A549 (cell line): ENCODE measurements at regions not wholly inside any gene's neighbourhood (a gene's known extent, or its start where the extent isn't known, plus 50 kb on each side); places are given as distances from the start of the nearest gene placed in this dataset.

Source experiments
- POLR2A ChIP-seq: IDR thresholded peaks from 2 replicates; pipeline ENCODE4 v1.6.1; 2012; ENCODE audit warnings: mild to moderate bottlenecking, low read length
- RFX5 ChIP-seq: fragments of 450-650 bp; IDR thresholded peaks from 2 replicates; pipeline ENCODE4 v1.7.1; 2014; ENCODE audit warnings: antibody characterized with exemption, mild to moderate bottlenecking, moderate library complexity
- TF ChIP-seq, protein P1 (sequence below): fragments of >200 bp; sonication (Bioruptor Twin); formaldehyde crosslinking; IDR thresholded peaks from 3 replicates; pipeline ENCODE4 v1.5.1; 2016
- TF ChIP-seq, protein P2 (sequence below): fragments of 200-600 bp; sonication (generic); IDR thresholded peaks from 2 replicates; pipeline ENCODE4 v1.6.1; 2016; ENCODE audit warnings: antibody characterized with exemption, mild to moderate bottlenecking, moderate library complexity
- TF ChIP-seq, protein P3 (sequence below): fragments of >200 bp; sonication (Bioruptor Twin); formaldehyde crosslinking; IDR thresholded peaks from 2 replicates; pipeline ENCODE4 v1.6.1; 2016

DNA sequence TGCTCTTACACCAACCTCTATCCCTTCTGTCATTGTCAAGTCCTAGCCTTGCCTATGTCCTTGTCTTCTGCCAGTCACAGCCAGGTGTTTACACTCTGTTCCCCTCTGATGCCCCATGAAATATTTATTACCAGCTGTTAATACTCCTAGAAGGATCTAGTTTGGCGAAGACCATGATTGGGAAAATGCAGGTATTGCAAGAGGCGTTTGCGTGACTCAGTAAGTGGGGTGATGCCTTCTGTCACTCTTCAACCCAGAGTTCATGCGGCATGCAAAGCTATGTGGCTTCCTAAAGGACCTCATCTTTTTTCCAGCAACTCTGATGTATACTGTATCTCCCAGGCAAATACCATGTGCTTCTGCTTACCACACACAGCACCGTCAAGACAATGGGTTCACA lies 81.8 kb upstream of the GJB6 start:
- TF ChIP-seq RFX5 (no peak), POLR2A (no peak)
- TF ChIP-seq, protein P1, sequence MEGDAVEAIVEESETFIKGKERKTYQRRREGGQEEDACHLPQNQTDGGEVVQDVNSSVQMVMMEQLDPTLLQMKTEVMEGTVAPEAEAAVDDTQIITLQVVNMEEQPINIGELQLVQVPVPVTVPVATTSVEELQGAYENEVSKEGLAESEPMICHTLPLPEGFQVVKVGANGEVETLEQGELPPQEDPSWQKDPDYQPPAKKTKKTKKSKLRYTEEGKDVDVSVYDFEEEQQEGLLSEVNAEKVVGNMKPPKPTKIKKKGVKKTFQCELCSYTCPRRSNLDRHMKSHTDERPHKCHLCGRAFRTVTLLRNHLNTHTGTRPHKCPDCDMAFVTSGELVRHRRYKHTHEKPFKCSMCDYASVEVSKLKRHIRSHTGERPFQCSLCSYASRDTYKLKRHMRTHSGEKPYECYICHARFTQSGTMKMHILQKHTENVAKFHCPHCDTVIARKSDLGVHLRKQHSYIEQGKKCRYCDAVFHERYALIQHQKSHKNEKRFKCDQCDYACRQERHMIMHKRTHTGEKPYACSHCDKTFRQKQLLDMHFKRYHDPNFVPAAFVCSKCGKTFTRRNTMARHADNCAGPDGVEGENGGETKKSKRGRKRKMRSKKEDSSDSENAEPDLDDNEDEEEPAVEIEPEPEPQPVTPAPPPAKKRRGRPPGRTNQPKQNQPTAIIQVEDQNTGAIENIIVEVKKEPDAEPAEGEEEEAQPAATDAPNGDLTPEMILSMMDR, result no peak
- TF ChIP-seq, protein P2, sequence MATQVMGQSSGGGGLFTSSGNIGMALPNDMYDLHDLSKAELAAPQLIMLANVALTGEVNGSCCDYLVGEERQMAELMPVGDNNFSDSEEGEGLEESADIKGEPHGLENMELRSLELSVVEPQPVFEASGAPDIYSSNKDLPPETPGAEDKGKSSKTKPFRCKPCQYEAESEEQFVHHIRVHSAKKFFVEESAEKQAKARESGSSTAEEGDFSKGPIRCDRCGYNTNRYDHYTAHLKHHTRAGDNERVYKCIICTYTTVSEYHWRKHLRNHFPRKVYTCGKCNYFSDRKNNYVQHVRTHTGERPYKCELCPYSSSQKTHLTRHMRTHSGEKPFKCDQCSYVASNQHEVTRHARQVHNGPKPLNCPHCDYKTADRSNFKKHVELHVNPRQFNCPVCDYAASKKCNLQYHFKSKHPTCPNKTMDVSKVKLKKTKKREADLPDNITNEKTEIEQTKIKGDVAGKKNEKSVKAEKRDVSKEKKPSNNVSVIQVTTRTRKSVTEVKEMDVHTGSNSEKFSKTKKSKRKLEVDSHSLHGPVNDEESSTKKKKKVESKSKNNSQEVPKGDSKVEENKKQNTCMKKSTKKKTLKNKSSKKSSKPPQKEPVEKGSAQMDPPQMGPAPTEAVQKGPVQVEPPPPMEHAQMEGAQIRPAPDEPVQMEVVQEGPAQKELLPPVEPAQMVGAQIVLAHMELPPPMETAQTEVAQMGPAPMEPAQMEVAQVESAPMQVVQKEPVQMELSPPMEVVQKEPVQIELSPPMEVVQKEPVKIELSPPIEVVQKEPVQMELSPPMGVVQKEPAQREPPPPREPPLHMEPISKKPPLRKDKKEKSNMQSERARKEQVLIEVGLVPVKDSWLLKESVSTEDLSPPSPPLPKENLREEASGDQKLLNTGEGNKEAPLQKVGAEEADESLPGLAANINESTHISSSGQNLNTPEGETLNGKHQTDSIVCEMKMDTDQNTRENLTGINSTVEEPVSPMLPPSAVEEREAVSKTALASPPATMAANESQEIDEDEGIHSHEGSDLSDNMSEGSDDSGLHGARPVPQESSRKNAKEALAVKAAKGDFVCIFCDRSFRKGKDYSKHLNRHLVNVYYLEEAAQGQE, result no peak
- TF ChIP-seq, protein P3, sequence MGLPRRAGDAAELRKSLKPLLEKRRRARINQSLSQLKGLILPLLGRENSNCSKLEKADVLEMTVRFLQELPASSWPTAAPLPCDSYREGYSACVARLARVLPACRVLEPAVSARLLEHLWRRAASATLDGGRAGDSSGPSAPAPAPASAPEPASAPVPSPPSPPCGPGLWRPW, result no peak
